CD4-positive, alpha-beta T cell treated with Interleukin-2 at 100 ng/mL for 4 hours (primary cell): ENCODE measurements at regions not wholly inside any gene's neighbourhood (a gene's known extent, or its start where the extent isn't known, plus 50 kb on each side); places are given as distances from the start of the nearest gene placed in this dataset.
"Not testable (repeated sequence)": the region's sequence is repeated elsewhere in the genome, so short reads cannot be mapped to it uniquely, and the experiment has no call there.

Source experiments
- DNase-seq: peaks from one replicate; pipeline ENCODE4 v3.0.0-alpha.2; 2020; ENCODE audit warnings: low spot score

- no peak for DNase-seq
These were observed 356.1 kb downstream of the OMA1 start for GRCh38 chr1:58190267-58190988.

DNA sequence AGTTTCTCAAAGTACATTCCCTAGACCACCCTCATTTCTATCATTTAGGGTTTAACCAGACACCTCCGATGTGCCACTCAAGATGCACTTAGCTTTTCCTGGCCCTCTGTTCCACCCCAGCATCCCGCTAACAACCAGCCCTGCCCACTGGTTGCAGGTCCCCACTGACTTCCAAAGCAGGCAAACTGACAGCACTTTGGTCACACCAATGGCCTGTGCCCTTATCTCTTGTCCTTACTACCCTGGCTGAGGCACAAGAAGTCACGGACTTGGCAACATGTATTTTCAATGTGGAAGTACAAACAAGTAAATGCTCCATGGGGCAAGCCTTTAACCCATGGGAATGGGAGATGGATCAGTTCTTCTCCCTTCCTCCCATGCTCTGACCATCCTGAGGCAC, 357.1 kb downstream of the OMA1 start:
- DNase-seq: no peak

GRCh38 chr1:58183286-58183685, 363.2 kb downstream of the OMA1 start:
- DNase-seq: no peak

- DNase-seq: no peak
These were observed 366.0 kb downstream of the OMA1 start for GRCh38 chr1:58180537-58180936.

GRCh38 chr1:58169160-58169559, 377.4 kb downstream of the OMA1 start:
- not testable (repeated sequence) for DNase-seq

- DNase-seq: not testable (repeated sequence)
These were observed 379.4 kb downstream of the OMA1 start for GRCh38 chr1:58167131-58167530.

DNA sequence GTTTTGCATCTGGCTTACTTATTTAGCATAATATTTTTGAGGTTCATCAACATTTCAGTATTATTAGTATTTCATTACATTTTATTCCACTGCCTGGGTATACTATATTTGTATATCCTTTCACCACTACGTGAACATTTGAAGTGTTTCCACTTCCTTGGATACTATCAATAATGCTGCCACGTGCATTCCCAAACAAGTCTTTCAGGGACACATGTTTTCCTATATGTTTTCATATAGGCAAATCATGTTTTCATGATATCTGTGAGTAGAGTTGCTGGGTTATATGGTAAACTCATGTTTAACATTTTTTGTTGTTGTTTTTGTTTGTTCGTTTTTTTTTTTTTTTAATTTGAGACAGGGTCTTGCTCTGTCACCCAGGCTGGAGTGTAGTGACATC, 380.1 kb downstream of the OMA1 start:
- DNase-seq: no peak

- no peak for DNase-seq
These were observed 381.5 kb downstream of the OMA1 start for GRCh38 chr1:58165073-58165472.

- DNase-seq: no peak
These were observed 383.5 kb downstream of the OMA1 start for GRCh38 chr1:58162952-58163550.

GRCh38 chr1:58159434-58159830, 387.1 kb downstream of the OMA1 start:
- DNase-seq: no peak

- DNase-seq: no peak
These were observed 387.8 kb downstream of the OMA1 start for GRCh38 chr1:58158506-58159433.

DNA sequence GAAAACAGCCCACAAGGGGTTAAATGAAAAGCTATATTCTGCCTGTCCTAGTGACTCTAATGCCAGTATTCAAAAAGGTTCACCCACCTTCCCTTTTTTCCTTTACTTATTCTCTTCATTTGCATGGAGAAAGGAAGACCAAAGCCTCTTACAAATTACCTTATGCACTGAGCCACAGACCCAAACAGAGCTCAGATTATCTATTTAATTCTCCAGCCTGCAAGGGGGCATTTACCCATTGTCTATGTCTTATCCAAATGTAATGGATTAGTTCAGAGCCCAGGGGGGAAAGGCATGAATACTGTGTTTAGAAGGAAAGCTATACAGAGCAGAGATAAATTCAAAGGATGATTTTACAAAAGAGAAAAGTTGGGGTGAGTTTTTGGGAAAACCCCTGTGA, 388.5 kb downstream of the OMA1 start:
- DNase-seq: no peak

GRCh38 chr1:58157256-58157655, 389.3 kb downstream of the OMA1 start:
- DNase-seq: no peak

DNA sequence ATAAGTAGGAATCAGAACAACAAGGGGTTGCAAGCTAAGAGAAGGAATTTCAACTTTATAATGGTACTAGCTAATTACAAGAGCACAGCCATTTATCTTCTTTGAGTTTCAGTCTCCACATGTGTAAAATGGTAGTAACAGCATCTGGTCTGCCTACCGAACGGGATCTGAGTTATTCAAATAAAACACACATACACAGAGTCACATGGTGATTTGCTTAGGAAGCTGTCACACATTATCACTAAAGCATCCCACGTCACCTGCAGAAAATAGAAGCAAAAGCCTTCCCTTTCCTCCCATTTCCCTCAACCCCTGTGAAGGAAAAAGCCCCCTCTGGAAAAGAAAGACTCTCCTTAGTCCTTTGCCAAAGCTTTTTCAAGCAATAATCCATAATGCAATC, 389.7 kb downstream of the OMA1 start:
- DNase-seq: no peak

DNA sequence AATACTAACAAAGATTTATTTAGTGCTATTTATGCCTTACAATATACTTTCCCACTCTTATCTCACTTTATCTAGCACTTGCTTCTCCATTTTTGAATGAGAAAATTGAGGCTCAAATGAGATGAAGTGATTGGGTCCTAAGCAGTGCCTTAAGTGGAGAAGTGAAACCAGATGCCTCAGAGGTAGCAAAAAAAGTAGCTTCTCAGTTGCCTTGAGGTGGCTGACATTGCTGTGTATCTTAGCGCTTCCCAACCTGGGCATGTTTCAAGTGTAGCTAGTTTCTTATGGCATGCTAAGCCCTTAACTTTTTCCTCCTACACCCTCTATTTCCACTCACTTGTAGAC, 390.4 kb downstream of the OMA1 start:
- no peak for DNase-seq

GRCh38 chr1:58155418-58156123, 391.0 kb downstream of the OMA1 start:
- no peak for DNase-seq

DNA sequence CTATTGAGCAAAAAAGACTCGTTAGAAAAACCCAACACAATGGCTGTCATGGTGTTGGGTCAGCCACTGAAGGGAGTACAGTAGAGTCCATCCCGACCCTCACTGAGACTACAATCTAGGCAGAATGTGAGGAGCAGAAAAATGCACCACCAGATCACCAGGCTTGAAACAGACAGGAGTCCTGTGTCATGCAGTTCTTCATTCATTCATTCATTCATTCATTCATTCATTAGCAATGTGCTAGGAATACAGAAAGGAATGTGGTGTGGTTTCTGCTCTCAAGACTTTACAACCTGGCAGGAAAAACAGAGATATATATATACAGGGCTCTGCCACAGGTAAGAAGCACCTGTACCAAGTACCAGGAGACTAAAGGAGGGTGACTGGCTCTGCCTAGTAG, 392.3 kb downstream of the OMA1 start:
- DNase-seq: no peak

- DNase-seq: no peak
These were observed 393.8 kb downstream of the OMA1 start for GRCh38 chr1:58152697-58153096.

- DNase-seq: no peak
These were observed 397.2 kb downstream of the OMA1 start for GRCh38 chr1:58149271-58149812.

GRCh38 chr1:58144698-58145270, 401.7 kb downstream of the OMA1 start:
- DNase-seq: no peak

GRCh38 chr1:58143972-58144697, 402.4 kb downstream of the OMA1 start:
- no peak for DNase-seq
